ENCODE measurements at regions not wholly inside any gene's neighbourhood (a gene's known extent, or its start where the extent isn't known, plus 50 kb on each side); places are given as distances from the start of the nearest gene placed in this dataset.

GRCh38 chr2:6073191-6074088 lies 381.3 kb downstream of the SOX11 start:
- no peak for TF ChIP-seq CTCF (IDR thresholded peaks at IDR 0.05)
- no peak for TF ChIP-seq POLR2A (IDR thresholded peaks at IDR 0.05)

Data from esophagus squamous epithelium (tissue), 4 donors.